Keratinocyte (primary cell): ENCODE measurements at regions not wholly inside any gene's neighbourhood (a gene's known extent, or its start where the extent isn't known, plus 50 kb on each side); places are given as distances from the start of the nearest gene placed in this dataset.

Source experiments
- CTCF ChIP-seq, 3 experiments: IDR thresholded peaks in 1 of 3; conservative IDR thresholded peaks in 1 of 3; optimal IDR thresholded peaks in 1 of 3; 2 replicates in 2 of 3; 3 replicates in 1 of 3; pipeline versions ENCODE3 to v1.5.1; 2011; ENCODE audit warnings: low read length in 3 of 3, mild to moderate bottlenecking in 3 of 3, moderate library complexity in 2 of 3, control low read depth in 1 of 3, inconsistent platforms in 1 of 3; ENCODE audit not compliant: insufficient read depth in 2 of 3; ENCODE audit errors: extremely low read depth in 1 of 3
- EZH2 ChIP-seq: IDR thresholded peaks from one replicate; pipeline ENCODE4 v1.6.1; 2012; ENCODE audit warnings: inconsistent platforms, mild to moderate bottlenecking, low read length, moderate library complexity

- TF ChIP-seq CTCF (optimal IDR thresholded peaks at IDR 0.05 in 1 of 3, IDR thresholded peaks at IDR 0.05 in 1 of 3, conservative IDR thresholded peaks at IDR 0.05 in 1 of 3; ENCODE audit: extremely low read depth in 1 of 3, insufficient read depth in 2 of 3, low read length in 3 of 3) (no peak), EZH2 (no peak)
Measured at GRCh38 chr18:76234676-76235060, 260.4 kb downstream of the ZNF516 start.
